Activated CD4-positive, CD25-positive, alpha-beta regulatory T cell treated with anti-CD3 and anti-CD28 coated beads, Interleukin-2, amount 50 U/mL, for 24 hours (primary cell): ENCODE measurements at regions not wholly inside any gene's neighbourhood (a gene's known extent, or its start where the extent isn't known, plus 50 kb on each side); places are given as distances from the start of the nearest gene placed in this dataset.

Experiments used
- ATAC-seq, 2 donors: fragments of 150-1000 bp; cut with Tn5 transposase; one replicate each; pipeline ENCODE4 v1.10.0; 2021; ENCODE audit warnings: mild to moderate bottlenecking in 1 of 2, moderate library complexity in 1 of 2

- no peak for ATAC-seq
These were observed 50.2 kb upstream of the ALDH1A3 start for GRCh38 chr15:100829457-100829856.
